ENCODE measurements at regions not wholly inside any gene's neighbourhood (a gene's known extent, or its start where the extent isn't known, plus 50 kb on each side); places are given as distances from the start of the nearest gene placed in this dataset.

DNA sequence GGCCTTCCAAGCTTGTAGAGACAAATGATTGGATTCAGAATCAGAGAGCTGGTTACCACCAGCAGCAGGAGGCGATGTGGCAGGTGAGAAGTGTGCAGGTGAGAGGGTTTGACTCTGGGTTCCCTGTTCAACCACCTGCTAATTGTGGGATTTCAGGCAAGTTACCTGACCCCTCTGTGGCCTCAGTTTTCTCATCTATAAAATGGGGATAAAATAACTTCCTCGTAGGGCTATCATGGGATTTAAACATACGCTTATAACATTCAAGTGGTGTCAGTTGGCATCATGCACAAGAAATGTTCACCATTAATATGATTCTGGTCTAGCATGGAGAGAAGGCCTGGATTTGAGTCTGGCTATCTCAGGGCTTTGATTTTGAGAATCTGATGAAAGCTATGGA, 143.8 kb upstream of the MYL2 start:
- no peaks in the 10 kb centered on the region for H3K9me3 ChIP-seq (ENCODE audit: insufficient read depth, low read length)
- no peaks in the 10 kb centered on the region for H4K20me1 ChIP-seq (ENCODE audit: insufficient read depth, low read length)
- no peak overlapping the region for H3K9ac ChIP-seq (ENCODE audit: low read length)
- H3K27me3 ChIP-seq (ENCODE audit: low read depth, low read length) = no peaks in the 10 kb centered on the region
- no peak for TF ChIP-seq CTCF (IDR thresholded peaks at IDR 0.05; ENCODE audit: low read depth, low read length)
- no peak for TF ChIP-seq EZH2phosphoT487 (IDR thresholded peaks at IDR 0.05; ENCODE audit: low read depth)
- no peak overlapping the region for H2AFZ ChIP-seq (ENCODE audit: low read depth, low read length)
- H3K79me2 ChIP-seq (ENCODE audit: low read length) = no peaks in the 10 kb centered on the region
- no peaks in the 10 kb centered on the region for H3K4me1 ChIP-seq (ENCODE audit: low read length)
- no peaks in the 10 kb centered on the region for H3K36me3 ChIP-seq (replicated peaks; ENCODE audit: low read depth, low read length)
- no peak overlapping the region for H3K4me2 ChIP-seq (ENCODE audit: low read length)
- no peak overlapping the region for H3K4me3 ChIP-seq (ENCODE audit: low read length)
- H3K27ac ChIP-seq (ENCODE audit: low read length) = no peak overlapping the region

- Histone ChIP-seq H3K4me1 (ENCODE audit: low read length) (no peaks in the 10 kb centered on the region), H2AFZ (ENCODE audit: low read depth, low read length) (no peak overlapping the region), H3K4me2 (ENCODE audit: low read length) (no peak overlapping the region), H3K27me3 (ENCODE audit: low read depth, low read length) (no peaks in the 10 kb centered on the region), H3K9ac (ENCODE audit: low read length) (no peak overlapping the region), H3K9me3 (ENCODE audit: insufficient read depth, low read length) (no peaks in the 10 kb centered on the region), H3K79me2 (ENCODE audit: low read length) (no peaks in the 10 kb centered on the region), H3K27ac (ENCODE audit: low read length) (no peak overlapping the region), H3K4me3 (ENCODE audit: low read length) (no peak overlapping the region), H4K20me1 (ENCODE audit: insufficient read depth, low read length) (no peaks in the 10 kb centered on the region), H3K36me3 (replicated peaks; ENCODE audit: low read depth, low read length) (no peaks in the 10 kb centered on the region)
- TF ChIP-seq EZH2phosphoT487 (IDR thresholded peaks at IDR 0.05; ENCODE audit: low read depth) (no peak), CTCF (IDR thresholded peaks at IDR 0.05; ENCODE audit: low read depth, low read length) (no peak)
Measured at GRCh38 chr12:111063295-111064026, 143.1 kb upstream of the MYL2 start.

GRCh38 chr12:111057701-111058425, 137.5 kb upstream of the MYL2 start:
- Histone ChIP-seq H3K27ac (ENCODE audit: low read length) (no peak overlapping the region), H3K4me2 (ENCODE audit: low read length) (no peak overlapping the region), H4K20me1 (ENCODE audit: insufficient read depth, low read length) (no peaks in the 10 kb centered on the region), H3K4me1 (ENCODE audit: low read length) (no peaks in the 10 kb centered on the region; the same call in 1 of the 2 replicates), H3K27me3 (ENCODE audit: low read depth, low read length) (no peaks in the 10 kb centered on the region), H3K9ac (ENCODE audit: low read length) (no peak overlapping the region), H3K79me2 (ENCODE audit: low read length) (no peaks in the 10 kb centered on the region), H3K36me3 (replicated peaks; ENCODE audit: low read depth, low read length) (no peaks in the 10 kb centered on the region), H3K9me3 (ENCODE audit: insufficient read depth, low read length) (no peaks in the 10 kb centered on the region), H3K4me3 (ENCODE audit: low read length) (no peak overlapping the region), H2AFZ (ENCODE audit: low read depth, low read length) (no peak overlapping the region)
- TF ChIP-seq EZH2phosphoT487 (IDR thresholded peaks at IDR 0.05; ENCODE audit: low read depth) (no peak), CTCF (IDR thresholded peaks at IDR 0.05; ENCODE audit: low read depth, low read length) (no peak)

All from OCI-LY3 (cell line).